ENCODE measurements at regions not wholly inside any gene's neighbourhood (a gene's known extent, or its start where the extent isn't known, plus 50 kb on each side); places are given as distances from the start of the nearest gene placed in this dataset.

DNA sequence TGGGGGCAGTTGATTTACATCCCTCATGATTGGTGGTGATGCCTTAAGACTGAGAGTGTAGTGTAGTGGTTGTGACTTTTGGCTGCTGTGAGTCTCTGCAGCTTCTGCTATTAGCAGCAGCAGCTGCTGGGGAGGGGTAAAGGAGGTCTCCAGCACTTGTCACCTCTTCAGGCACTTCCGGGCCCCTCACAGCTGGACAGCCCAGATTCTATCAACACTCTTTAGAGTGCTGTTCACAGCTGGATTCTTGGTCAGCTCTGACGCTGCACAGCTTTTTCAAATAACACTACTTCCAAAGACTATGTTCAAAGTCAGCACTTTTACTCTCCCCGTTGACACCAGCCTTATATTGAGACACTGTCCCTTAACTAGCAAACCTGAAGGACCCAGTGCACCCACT lies 396.0 kb downstream of the MEIS1 start:
- no peak for TF ChIP-seq CTCF (IDR thresholded peaks at IDR 0.05; ENCODE audit: insufficient read depth, low read length)
- TF ChIP-seq POLR2AphosphoS5 (IDR thresholded peaks at IDR 0.05; ENCODE audit: low read depth): no peak
- TF ChIP-seq SPI1 (IDR thresholded peaks at IDR 0.05; ENCODE audit: borderline replicate concordance, low read depth): no peak
- no peak for TF ChIP-seq GABPA (IDR thresholded peaks at IDR 0.05; ENCODE audit: low read depth)
- TF ChIP-seq, protein P1, sequence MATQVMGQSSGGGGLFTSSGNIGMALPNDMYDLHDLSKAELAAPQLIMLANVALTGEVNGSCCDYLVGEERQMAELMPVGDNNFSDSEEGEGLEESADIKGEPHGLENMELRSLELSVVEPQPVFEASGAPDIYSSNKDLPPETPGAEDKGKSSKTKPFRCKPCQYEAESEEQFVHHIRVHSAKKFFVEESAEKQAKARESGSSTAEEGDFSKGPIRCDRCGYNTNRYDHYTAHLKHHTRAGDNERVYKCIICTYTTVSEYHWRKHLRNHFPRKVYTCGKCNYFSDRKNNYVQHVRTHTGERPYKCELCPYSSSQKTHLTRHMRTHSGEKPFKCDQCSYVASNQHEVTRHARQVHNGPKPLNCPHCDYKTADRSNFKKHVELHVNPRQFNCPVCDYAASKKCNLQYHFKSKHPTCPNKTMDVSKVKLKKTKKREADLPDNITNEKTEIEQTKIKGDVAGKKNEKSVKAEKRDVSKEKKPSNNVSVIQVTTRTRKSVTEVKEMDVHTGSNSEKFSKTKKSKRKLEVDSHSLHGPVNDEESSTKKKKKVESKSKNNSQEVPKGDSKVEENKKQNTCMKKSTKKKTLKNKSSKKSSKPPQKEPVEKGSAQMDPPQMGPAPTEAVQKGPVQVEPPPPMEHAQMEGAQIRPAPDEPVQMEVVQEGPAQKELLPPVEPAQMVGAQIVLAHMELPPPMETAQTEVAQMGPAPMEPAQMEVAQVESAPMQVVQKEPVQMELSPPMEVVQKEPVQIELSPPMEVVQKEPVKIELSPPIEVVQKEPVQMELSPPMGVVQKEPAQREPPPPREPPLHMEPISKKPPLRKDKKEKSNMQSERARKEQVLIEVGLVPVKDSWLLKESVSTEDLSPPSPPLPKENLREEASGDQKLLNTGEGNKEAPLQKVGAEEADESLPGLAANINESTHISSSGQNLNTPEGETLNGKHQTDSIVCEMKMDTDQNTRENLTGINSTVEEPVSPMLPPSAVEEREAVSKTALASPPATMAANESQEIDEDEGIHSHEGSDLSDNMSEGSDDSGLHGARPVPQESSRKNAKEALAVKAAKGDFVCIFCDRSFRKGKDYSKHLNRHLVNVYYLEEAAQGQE (IDR thresholded peaks at IDR 0.05; ENCODE audit: insufficient replicate concordance, low read depth): no peak
- Histone ChIP-seq H3K4me3 (replicated peaks; ENCODE audit: insufficient read depth, low read length) (no peak overlapping the region), H3K27me3 (ENCODE audit: insufficient read depth, poor library complexity, severe bottlenecking) (no peaks in the 10 kb centered on the region), H3K27ac (replicated peaks) (no peak overlapping the region)
- no peak for DNase-seq (ENCODE audit: low read depth in 1 of 2, low spot score in 1 of 2)

GRCh38 chr2:66832646-66833435 lies 397.9 kb downstream of the MEIS1 start:
- H3K4me3 ChIP-seq (replicated peaks; ENCODE audit: insufficient read depth, low read length): no peak overlapping the region
- H3K27ac ChIP-seq (replicated peaks): no peak overlapping the region
- TF ChIP-seq, protein P1 (IDR thresholded peaks at IDR 0.05; ENCODE audit: insufficient replicate concordance, low read depth): no peak
- TF ChIP-seq GABPA (IDR thresholded peaks at IDR 0.05; ENCODE audit: low read depth): no peak
- no peak for TF ChIP-seq POLR2AphosphoS5 (IDR thresholded peaks at IDR 0.05; ENCODE audit: low read depth)
- no peaks in the 10 kb centered on the region for H3K27me3 ChIP-seq (ENCODE audit: insufficient read depth, poor library complexity, severe bottlenecking)
- no peak for DNase-seq (ENCODE audit: low read depth in 1 of 2, low spot score in 1 of 2)

DNA sequence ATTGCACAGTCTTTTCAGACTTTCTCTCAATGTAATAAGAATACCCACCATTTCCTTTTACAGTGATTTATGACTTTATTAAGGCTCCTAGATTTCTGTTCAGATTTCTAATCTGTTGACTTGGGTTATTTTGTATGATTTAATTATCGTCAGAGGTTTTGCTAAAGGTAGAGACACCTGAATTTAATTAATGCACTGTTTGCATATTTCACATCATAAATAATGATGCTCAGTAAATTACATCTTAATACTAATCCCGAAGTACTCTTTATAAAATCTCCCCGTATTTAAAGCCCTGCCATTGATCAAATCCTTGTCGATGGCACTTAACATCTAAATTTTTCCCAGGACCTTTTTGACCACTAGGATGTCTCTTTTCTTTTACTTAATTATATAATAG lies 399.9 kb downstream of the MEIS1 start:
- Histone ChIP-seq H3K27ac (replicated peaks) (no peak overlapping the region), H3K27me3 (ENCODE audit: insufficient read depth, poor library complexity, severe bottlenecking) (no peaks in the 10 kb centered on the region), H3K4me3 (replicated peaks; ENCODE audit: insufficient read depth, low read length) (no peak overlapping the region)
- DNase-seq (ENCODE audit: low read depth in 1 of 2, low spot score in 1 of 2): no peak
- TF ChIP-seq CTCF (IDR thresholded peaks at IDR 0.05; ENCODE audit: insufficient read depth, low read length): no peak

DNA sequence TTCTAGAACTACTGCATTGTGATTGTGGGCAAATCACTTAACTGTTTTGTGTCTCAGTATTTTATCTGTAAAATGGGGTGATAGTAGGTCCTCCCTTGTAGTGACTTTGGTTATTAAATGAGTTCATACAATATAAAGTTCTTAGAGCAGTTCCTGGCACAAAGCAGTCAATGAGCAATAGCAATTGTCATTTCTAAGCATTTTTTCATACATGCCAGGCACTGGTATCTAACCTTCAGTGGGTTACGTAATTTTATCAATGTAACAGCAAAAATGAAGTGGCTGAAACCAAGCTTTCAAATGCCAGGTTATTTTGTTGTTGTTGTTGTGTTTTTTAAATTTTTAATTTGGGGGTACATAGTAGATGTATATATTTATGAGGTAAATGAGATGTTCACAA lies 401.9 kb downstream of the MEIS1 start:
- Histone ChIP-seq H3K4me3 (replicated peaks; ENCODE audit: insufficient read depth, low read length) (no peak overlapping the region), H3K27ac (replicated peaks) (no peak overlapping the region), H3K27me3 (ENCODE audit: insufficient read depth, poor library complexity, severe bottlenecking) (no peaks in the 10 kb centered on the region)
- DNase-seq (ENCODE audit: low read depth in 1 of 2, low spot score in 1 of 2): no peak
- TF ChIP-seq SPI1 (IDR thresholded peaks at IDR 0.05; ENCODE audit: borderline replicate concordance, low read depth) (no peak), POLR2AphosphoS5 (IDR thresholded peaks at IDR 0.05; ENCODE audit: low read depth) (no peak), CTCF (IDR thresholded peaks at IDR 0.05; ENCODE audit: insufficient read depth, low read length) (no peak), GABPA (IDR thresholded peaks at IDR 0.05; ENCODE audit: low read depth) (no peak)
- TF ChIP-seq, protein P1 (IDR thresholded peaks at IDR 0.05; ENCODE audit: insufficient replicate concordance, low read depth): no peak
